Upper lobe of left lung (tissue), 6 donors: ENCODE measurements at regions not wholly inside any gene's neighbourhood (a gene's known extent, or its start where the extent isn't known, plus 50 kb on each side); places are given as distances from the start of the nearest gene placed in this dataset.
A peak's percentile ranks its signal among the peaks of the same experiment; 100 is the strongest.

Experiments used
- ATAC-seq, 2 donors: fragments of 200-7000 bp; cut with Tn5 transposase; one replicate each; pipeline ENCODE4 v1.9.1; 2022; ENCODE audit warnings: mild to moderate bottlenecking in 2 of 2, moderate library complexity in 2 of 2; ENCODE audit not compliant: low FRiP score in 2 of 2
- DNase-seq, 2 donors: peaks; one replicate each; pipeline ENCODE4 v3.0.0-alpha.2; 2019 to 2020
- H3K27ac ChIP-seq, 4 donors: fragments of 200-600 bp; sonication (generic); one replicate each; pipeline ENCODE4 v1.5.1; 2016 to 2019
- H3K27me3 ChIP-seq, 4 donors: fragments of 200-600 bp; sonication (generic); one replicate each; pipeline ENCODE4 v1.5.1; 2017 to 2019
- H3K36me3 ChIP-seq, 4 donors: fragments of 200-600 bp; sonication (generic); one replicate each; pipeline ENCODE4 v1.5.1; 2016 to 2019
- H3K4me1 ChIP-seq, 4 donors: fragments of 200-600 bp; sonication (generic); one replicate each; pipeline ENCODE4 v1.5.1; 2018 to 2019
- H3K4me3 ChIP-seq, 4 donors: fragments of 200-600 bp; sonication (generic); one replicate each; pipeline ENCODE4 v1.5.1; 2017 to 2019; ENCODE audit warnings: mild to moderate bottlenecking in 2 of 4, moderate library complexity in 1 of 4
- H3K9me3 ChIP-seq, 4 donors: fragments of 200-600 bp; sonication (generic); one replicate each; pipeline ENCODE4 v1.5.1; 2018 to 2019
- EP300 ChIP-seq, 4 donors: sonication (generic); formaldehyde crosslinking; IDR thresholded peaks; one replicate each; pipeline ENCODE4 v1.5.1; 2017; ENCODE audit warnings: antibody characterized with exemption in 4 of 4, control low read depth in 2 of 4
- POLR2A ChIP-seq, 4 donors: fragments of 450-650 bp; IDR thresholded peaks; one replicate each; pipeline ENCODE4 v1.5.1; 2016 to 2017; ENCODE audit warnings: antibody characterized with exemption in 4 of 4, mild to moderate bottlenecking in 2 of 4
- POLR2AphosphoS5 ChIP-seq, 2 donors: sonication (generic); formaldehyde crosslinking; IDR thresholded peaks; one replicate each; pipeline ENCODE4 v1.5.1; 2017; ENCODE audit warnings: antibody characterized with exemption in 2 of 2
- WGBS, 2 donors: methylation state at CpG; one replicate each; pipeline ENCODE4 v1.1.5; 2017 to 2018; 5-methylcytosine and 5-hydroxymethylcytosine counted together
- TF ChIP-seq, protein P1 (sequence below), 6 experiments: fragments of 450-650 bp in 4 of 6; fragments of 200-600 bp in 2 of 6; sonication (generic) in 2 of 6; IDR thresholded peaks; one replicate each; pipeline ENCODE4 v1.5.1; 2016 to 2019; ENCODE audit warnings: antibody characterized with exemption in 6 of 6
- donor health status: DM: no; HTN: no; CAD: no; lungs with moderate emphysema.
- donor health status: DM: no; HTN: yes; CAD: no; lungs with severe emphysema.

DNA sequence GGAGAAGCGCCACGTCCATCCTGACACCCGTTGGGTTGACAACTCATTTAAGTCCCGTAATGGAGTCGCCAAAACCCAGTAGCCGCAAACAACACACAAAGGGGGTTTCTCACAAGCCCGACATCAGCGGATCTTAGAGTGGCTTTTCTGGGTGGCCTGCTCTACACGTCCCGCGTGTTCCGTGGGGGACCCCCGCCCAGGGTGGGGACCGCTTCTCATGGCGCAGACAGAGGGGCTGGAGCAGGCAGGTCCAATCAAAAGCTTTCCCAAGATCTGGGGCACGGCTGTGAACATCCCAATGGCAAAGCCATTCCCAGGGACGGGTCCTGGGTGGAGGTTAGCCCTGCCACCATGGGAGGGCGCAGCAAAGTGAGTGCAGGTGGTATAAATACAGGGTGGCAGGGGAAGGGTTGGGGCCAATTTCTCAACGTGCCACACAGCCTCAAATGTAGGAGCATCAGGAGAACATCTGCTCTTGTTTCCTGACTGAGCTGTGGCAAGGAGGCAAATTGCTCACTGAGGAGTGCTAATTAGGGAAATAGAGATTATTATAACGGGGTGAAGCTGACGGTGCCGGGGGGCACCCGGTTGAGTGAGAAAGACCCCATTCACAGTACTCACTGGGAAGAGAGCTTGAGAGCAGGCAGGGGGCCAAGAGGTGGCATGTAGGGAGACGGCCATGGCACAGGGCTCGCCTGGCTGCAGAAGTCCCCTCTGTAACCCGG is 1447.2 kb downstream of the TBC1D22A start:
- no peaks in the 10 kb centered on the region for H3K27me3 ChIP-seq
- H3K4me1 ChIP-seq = no peaks in the 10 kb centered on the region
- no peaks in the 10 kb centered on the region for H3K9me3 ChIP-seq
- 84 to 86% methylated on average over 25 to 26 of the region's 26 CpGs for WGBS, 2 donors
- no peaks in the 10 kb centered on the region for H3K36me3 ChIP-seq
- DNase-seq (no peak), ATAC-seq (no peak)
- H3K27ac ChIP-seq = no peak overlapping the region
- TF ChIP-seq POLR2A (IDR thresholded peaks at IDR 0.05) (no peak), POLR2AphosphoS5 (IDR thresholded peaks at IDR 0.05) (no peak), EP300 (IDR thresholded peaks at IDR 0.05) (no peak)
- TF ChIP-seq, protein P1, sequence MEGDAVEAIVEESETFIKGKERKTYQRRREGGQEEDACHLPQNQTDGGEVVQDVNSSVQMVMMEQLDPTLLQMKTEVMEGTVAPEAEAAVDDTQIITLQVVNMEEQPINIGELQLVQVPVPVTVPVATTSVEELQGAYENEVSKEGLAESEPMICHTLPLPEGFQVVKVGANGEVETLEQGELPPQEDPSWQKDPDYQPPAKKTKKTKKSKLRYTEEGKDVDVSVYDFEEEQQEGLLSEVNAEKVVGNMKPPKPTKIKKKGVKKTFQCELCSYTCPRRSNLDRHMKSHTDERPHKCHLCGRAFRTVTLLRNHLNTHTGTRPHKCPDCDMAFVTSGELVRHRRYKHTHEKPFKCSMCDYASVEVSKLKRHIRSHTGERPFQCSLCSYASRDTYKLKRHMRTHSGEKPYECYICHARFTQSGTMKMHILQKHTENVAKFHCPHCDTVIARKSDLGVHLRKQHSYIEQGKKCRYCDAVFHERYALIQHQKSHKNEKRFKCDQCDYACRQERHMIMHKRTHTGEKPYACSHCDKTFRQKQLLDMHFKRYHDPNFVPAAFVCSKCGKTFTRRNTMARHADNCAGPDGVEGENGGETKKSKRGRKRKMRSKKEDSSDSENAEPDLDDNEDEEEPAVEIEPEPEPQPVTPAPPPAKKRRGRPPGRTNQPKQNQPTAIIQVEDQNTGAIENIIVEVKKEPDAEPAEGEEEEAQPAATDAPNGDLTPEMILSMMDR (IDR thresholded peaks at IDR 0.05) = no peak
- no peak overlapping the region for H3K4me3 ChIP-seq

DNA sequence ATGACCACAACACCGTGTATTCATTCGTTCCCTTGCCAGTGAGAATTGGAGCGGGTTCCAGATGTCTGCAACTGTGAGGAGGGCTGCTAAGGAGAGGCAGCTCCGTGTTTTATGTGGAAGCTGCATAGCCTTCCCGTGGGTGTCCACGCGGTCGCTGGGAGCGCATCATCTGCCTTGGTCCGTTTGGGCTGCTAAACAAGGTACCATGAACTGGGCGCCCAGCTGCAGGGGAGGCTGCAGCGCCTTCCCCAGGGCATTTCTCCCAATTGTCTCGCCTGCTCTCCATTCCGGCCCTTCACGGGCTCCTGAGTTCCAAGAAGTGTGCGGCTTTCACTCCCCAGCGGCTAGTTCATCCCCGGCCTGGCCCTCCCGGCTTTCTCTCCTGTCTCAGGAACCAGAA is 1446.4 kb downstream of the TBC1D22A start:
- ATAC-seq = no peak
- TF ChIP-seq POLR2A (IDR thresholded peaks at IDR 0.05) (no peak), EP300 (IDR thresholded peaks at IDR 0.05) (no peak), POLR2AphosphoS5 (IDR thresholded peaks at IDR 0.05) (no peak)
- TF ChIP-seq, protein P1 (IDR thresholded peaks at IDR 0.05) = no peak

DNA sequence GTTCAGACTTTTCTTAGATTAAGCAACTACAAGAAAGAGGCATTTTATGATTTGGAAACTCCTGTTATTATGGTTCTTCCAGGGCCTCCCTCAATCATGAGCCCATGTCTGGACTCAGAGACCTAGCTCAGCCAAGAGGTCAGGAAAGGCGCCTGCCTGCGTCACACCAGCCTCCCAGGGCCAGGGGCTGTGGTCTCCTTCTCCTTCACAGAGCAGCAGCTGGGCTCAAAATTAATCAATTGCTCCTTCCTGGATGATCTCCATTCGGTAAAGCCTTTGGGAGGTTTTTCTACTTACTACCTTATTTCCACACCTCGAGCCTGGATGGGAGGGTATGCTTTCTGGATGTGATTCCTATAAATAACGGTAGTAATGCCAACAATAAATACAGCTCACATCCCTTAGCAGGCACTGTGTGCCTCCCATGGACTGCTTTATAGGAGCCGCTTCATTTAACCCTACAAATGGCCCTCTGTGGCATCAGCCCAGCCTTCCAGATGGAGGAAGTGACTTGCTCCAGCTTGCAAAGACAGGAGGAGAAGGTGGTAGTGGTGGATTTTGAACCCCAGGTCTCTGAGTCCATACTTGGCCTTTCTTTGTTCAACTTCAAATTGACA is 1445.6 kb downstream of the TBC1D22A start:
- H3K27ac ChIP-seq = no peak overlapping the region
- DNase-seq = no peak
- no peaks in the 10 kb centered on the region for H3K9me3 ChIP-seq
- no peak for ATAC-seq
- H3K36me3 ChIP-seq = no peaks in the 10 kb centered on the region
- WGBS, 2 donors = 65 to 85% methylated on average over 6 of the region's 6 CpGs
- no peak for TF ChIP-seq POLR2A (IDR thresholded peaks at IDR 0.05)
- TF ChIP-seq EP300 (IDR thresholded peaks at IDR 0.05) = no peak
- TF ChIP-seq, protein P1 (IDR thresholded peaks at IDR 0.05) = no peak
- no peak for TF ChIP-seq POLR2AphosphoS5 (IDR thresholded peaks at IDR 0.05)
- H3K4me1 ChIP-seq = no peaks in the 10 kb centered on the region
- H3K27me3 ChIP-seq = no peaks in the 10 kb centered on the region
- no peak overlapping the region for H3K4me3 ChIP-seq

More for the DNA sequence above, 1446.4 kb downstream of the TBC1D22A start:
- no peak for DNase-seq
- 88 to 89% methylated on average over 19 of the region's 19 CpGs for WGBS, 2 donors
- Histone ChIP-seq H3K27ac (no peak overlapping the region), H3K4me3 (no peak overlapping the region), H3K4me1 (no peaks in the 10 kb centered on the region), H3K27me3 (no peaks in the 10 kb centered on the region), H3K9me3 (no peaks in the 10 kb centered on the region), H3K36me3 (no peaks in the 10 kb centered on the region)

DNA sequence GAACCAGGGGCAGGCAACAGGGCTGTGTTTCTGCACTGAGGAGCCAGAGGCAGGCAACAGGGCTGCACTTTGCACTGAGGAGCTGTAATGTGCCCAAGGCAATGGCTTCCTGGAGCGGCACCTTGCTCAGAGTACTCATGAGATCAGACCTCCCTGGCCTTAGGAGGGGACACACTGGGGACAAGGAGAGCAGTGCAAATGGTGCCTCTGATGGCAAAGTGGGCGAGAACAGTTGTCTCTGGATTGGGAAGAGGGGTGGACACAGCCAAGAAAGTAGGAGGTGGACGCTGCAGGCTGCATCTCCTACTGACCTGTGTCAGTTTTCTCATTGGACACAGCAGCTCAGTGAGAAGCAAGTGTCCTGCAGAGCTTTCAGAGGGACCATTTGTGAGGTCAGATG is 1443.3 kb downstream of the TBC1D22A start:
- Histone ChIP-seq H3K27me3 (no peaks in the 10 kb centered on the region), H3K4me1 (no peaks in the 10 kb centered on the region), H3K36me3 (no peaks in the 10 kb centered on the region), H3K27ac (no peak overlapping the region), H3K9me3 (no peaks in the 10 kb centered on the region), H3K4me3 (no peak overlapping the region)
- ATAC-seq (peak in 1 of 2 donors; percentile 19), DNase-seq (no peak)
- TF ChIP-seq POLR2A (IDR thresholded peaks at IDR 0.05) (no peak), EP300 (IDR thresholded peaks at IDR 0.05) (no peak), POLR2AphosphoS5 (IDR thresholded peaks at IDR 0.05) (no peak)
- TF ChIP-seq, protein P1 (IDR thresholded peaks at IDR 0.05) = no peak
- WGBS, 2 donors = 85 to 88% methylated on average over 3 of the region's 3 CpGs
